Thyroid gland (tissue), 4 donors: ENCODE measurements at regions not wholly inside any gene's neighbourhood (a gene's known extent, or its start where the extent isn't known, plus 50 kb on each side); places are given as distances from the start of the nearest gene placed in this dataset.

Source experiments
- DNase-seq, 2 donors: peaks; one replicate each; pipeline ENCODE4 v3.0.0-alpha.2; 2019
- H3K27ac ChIP-seq, 3 donors: fragments of 200-600 bp; sonication (generic); 1 replicate in 2 of 3; 2 replicates in 1 of 3; pipeline ENCODE4 v1.5.1; 2016 to 2019; ENCODE audit warnings: mild to moderate bottlenecking in 1 of 3, moderate library complexity in 1 of 3
- H3K27me3 ChIP-seq: fragments of 200-600 bp; sonication (generic); one replicate; pipeline ENCODE4 v1.5.1; 2019
- H3K36me3 ChIP-seq, 2 donors: fragments of 200-600 bp; sonication (generic); one replicate each; pipeline ENCODE4 v1.5.1; 2016 to 2019
- H3K4me1 ChIP-seq, 2 donors: fragments of 200-600 bp; sonication (generic); one replicate each; pipeline ENCODE4 v1.5.1; 2017 to 2019
- H3K4me3 ChIP-seq, 3 donors: fragments of 200-600 bp; sonication (generic); replicated peaks in 1 of 3; 1 replicate in 2 of 3; 2 replicates in 1 of 3; pipeline ENCODE4 v1.5.1; 2016; ENCODE audit warnings: mild to moderate bottlenecking in 1 of 3
- H3K9me3 ChIP-seq: fragments of 200-600 bp; sonication (generic); one replicate; pipeline ENCODE4 v1.5.1; 2017
- CTCF ChIP-seq, 6 experiments: fragments of 200-600 bp in 3 of 6; fragments of 450-650 bp in 3 of 6; sonication (generic) in 3 of 6; IDR thresholded peaks; one replicate each; pipeline ENCODE4 v1.5.1; 2016 to 2019; ENCODE audit warnings: antibody characterized with exemption in 6 of 6, mild to moderate bottlenecking in 2 of 6, inconsistent platforms in 1 of 6, moderate library complexity in 1 of 6
- POLR2A ChIP-seq, 2 donors: fragments of 450-650 bp; IDR thresholded peaks; one replicate each; pipeline ENCODE4 v1.6.1; 2017; ENCODE audit warnings: antibody characterized with exemption in 2 of 2, mild to moderate bottlenecking in 2 of 2, moderate library complexity in 1 of 2
- WGBS, 2 donors: methylation state at CpG; one replicate each; pipeline ENCODE4 v1.1.5; 2017; 5-methylcytosine and 5-hydroxymethylcytosine counted together
- intact Hi-C: fragments of 100-400 bp; cut with DNase I; formaldehyde crosslinking; loops from one replicate; pipeline ENCODE4 v1.15.1; 2023

GRCh38 chr10:111872591-111872990 is 311.0 kb downstream of the GPAM start:
- Histone ChIP-seq H3K9me3 (no peaks in the 10 kb centered on the region), H3K4me3 (no peak overlapping the region), H3K4me1 (no peaks in the 10 kb centered on the region), H3K27ac (no peak overlapping the region), H3K36me3 (no peaks in the 10 kb centered on the region), H3K27me3 (no peaks in the 10 kb centered on the region)
- WGBS, 2 donors, result 65 to 66% methylated on average over 3 of the region's 3 CpGs
- DNase-seq, result no peak
- intact Hi-C loops, result no loop called here
- TF ChIP-seq CTCF (IDR thresholded peaks at IDR 0.05), result no peak
- no peak for TF ChIP-seq POLR2A (IDR thresholded peaks at IDR 0.05)

DNA sequence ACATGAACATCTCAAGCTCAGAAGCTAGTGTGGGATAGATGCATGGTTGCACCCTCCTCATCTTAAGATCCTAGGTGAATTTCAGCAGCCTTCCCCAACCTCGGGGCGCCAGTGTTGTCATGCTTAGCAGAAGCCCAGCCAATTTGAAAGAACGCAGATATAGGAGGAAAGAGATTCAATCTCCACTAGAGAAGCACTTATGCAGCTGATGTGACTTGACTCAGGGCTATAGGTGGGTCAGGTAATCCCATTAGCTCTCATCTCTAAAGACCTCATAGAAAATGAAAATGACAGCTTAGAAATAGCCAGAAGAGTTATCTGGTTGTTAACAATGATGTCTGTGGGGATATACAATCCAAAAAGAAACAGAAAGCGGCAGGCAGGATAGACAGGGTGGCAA is 310.5 kb downstream of the GPAM start:
- Histone ChIP-seq H3K27me3 (no peaks in the 10 kb centered on the region), H3K4me1 (no peaks in the 10 kb centered on the region), H3K9me3 (no peaks in the 10 kb centered on the region), H3K36me3 (no peaks in the 10 kb centered on the region), H3K4me3 (no peak overlapping the region), H3K27ac (no peak overlapping the region)
- TF ChIP-seq POLR2A (IDR thresholded peaks at IDR 0.05), result no peak
- no peak for TF ChIP-seq CTCF (IDR thresholded peaks at IDR 0.05)
- intact Hi-C loops, result no loop called here
- WGBS, 2 donors, result 77 to 83% methylated on average over 4 of the region's 4 CpGs
- DNase-seq, result no peak

DNA sequence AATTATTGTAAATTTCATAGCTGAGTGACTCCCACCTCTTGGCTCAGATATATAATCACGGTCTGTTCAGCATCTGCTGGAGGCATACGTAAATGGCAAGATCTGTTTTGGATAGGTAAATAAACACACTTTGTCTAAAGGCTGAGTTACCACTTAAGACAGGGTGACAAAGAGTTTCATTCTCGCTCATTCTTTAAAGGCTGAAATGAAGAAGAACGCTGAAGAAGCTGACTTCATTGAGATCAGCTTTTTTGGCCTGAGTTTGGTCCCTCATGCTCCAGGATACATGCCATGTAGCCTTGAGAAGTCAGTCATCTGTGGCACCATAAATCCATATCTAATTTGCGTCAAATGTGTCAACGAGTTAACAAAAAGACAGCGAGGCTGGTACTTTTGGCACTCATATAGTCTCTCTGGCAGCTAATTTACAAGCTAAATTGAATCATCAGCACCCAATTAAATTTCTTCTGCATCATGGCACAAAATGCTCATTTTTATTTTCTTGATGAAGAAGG is 309.9 kb downstream of the GPAM start:
- Histone ChIP-seq H3K36me3 (no peaks in the 10 kb centered on the region), H3K27ac (no peak overlapping the region), H3K27me3 (no peaks in the 10 kb centered on the region), H3K4me3 (no peak overlapping the region), H3K4me1 (no peaks in the 10 kb centered on the region), H3K9me3 (no peaks in the 10 kb centered on the region)
- no peak for DNase-seq
- intact Hi-C loops, result no loop called here
- TF ChIP-seq CTCF (IDR thresholded peaks at IDR 0.05) (no peak), POLR2A (IDR thresholded peaks at IDR 0.05) (no peak)
- 74 to 75% methylated on average over 7 of the region's 7 CpGs for WGBS, 2 donors

GRCh38 chr10:111874576-111874975 is 309.0 kb downstream of the GPAM start:
- Histone ChIP-seq H3K4me3 (no peak overlapping the region), H3K4me1 (no peaks in the 10 kb centered on the region), H3K36me3 (no peaks in the 10 kb centered on the region), H3K27ac (no peak overlapping the region), H3K9me3 (no peaks in the 10 kb centered on the region), H3K27me3 (no peaks in the 10 kb centered on the region)
- intact Hi-C loops, result no loop called here
- WGBS, 2 donors, result 75 to 84% methylated on average over 3 of the region's 3 CpGs
- no peak for DNase-seq
- no peak for TF ChIP-seq CTCF (IDR thresholded peaks at IDR 0.05)
- TF ChIP-seq POLR2A (IDR thresholded peaks at IDR 0.05), result no peak

- no peak overlapping the region for H3K4me3 ChIP-seq
- no peaks in the 10 kb centered on the region for H3K9me3 ChIP-seq
- TF ChIP-seq CTCF (IDR thresholded peaks at IDR 0.05) (no peak), POLR2A (IDR thresholded peaks at IDR 0.05) (no peak)
- H3K27ac ChIP-seq, result no peak overlapping the region
- no peaks in the 10 kb centered on the region for H3K27me3 ChIP-seq
- no peak for DNase-seq
- intact Hi-C loops, result no loop called here
- no peaks in the 10 kb centered on the region for H3K4me1 ChIP-seq
- 52 to 55% methylated on average over 4 of the region's 4 CpGs for WGBS, 2 donors
- no peaks in the 10 kb centered on the region for H3K36me3 ChIP-seq
These were observed 307.8 kb downstream of the GPAM start for GRCh38 chr10:111875725-111876124.
